GOT3 (cell line): ENCODE measurements at regions not wholly inside any gene's neighbourhood (a gene's known extent, or its start where the extent isn't known, plus 50 kb on each side); places are given as distances from the start of the nearest gene placed in this dataset.

Experiments
- DNase-seq: peaks from one replicate; lab custom pipeline; 2025; ENCODE audit warnings: mixed read lengths; lab: John Stamatoyannopoulos, UW

GRCh38 chr3:165346503-165346902 lies 150.3 kb upstream of the SLITRK3 start:
- DNase-seq = no peak

- no peak for DNase-seq
Measured at GRCh38 chr3:165343185-165343584, 147.0 kb upstream of the SLITRK3 start.

GRCh38 chr3:165339753-165340152 lies 143.6 kb upstream of the SLITRK3 start:
- DNase-seq = no peak

GRCh38 chr3:165336786-165337185 lies 140.6 kb upstream of the SLITRK3 start:
- DNase-seq = no peak
